NB4 (cell line): ENCODE measurements at regions not wholly inside any gene's neighbourhood (a gene's known extent, or its start where the extent isn't known, plus 50 kb on each side); places are given as distances from the start of the nearest gene placed in this dataset.

Experiments used
- DNase-seq: peaks from one replicate; pipeline ENCODE4 v3.0.0; 2010; ENCODE audit warnings: low read depth
- H3K4me3 ChIP-seq: one replicate; pipeline ENCODE4 v1.5.1; 2011; ENCODE audit warnings: mild to moderate bottlenecking, low read depth, low read length, moderate library complexity
- CTCF ChIP-seq: IDR thresholded peaks from one replicate; pipeline ENCODE4 v1.5.1; 2012; ENCODE audit warnings: low read depth, low read length
- MAX ChIP-seq: IDR thresholded peaks from 2 replicates; pipeline ENCODE4 v1.6.1; 2011; ENCODE audit warnings: low read depth, low read length
- MYC ChIP-seq: IDR thresholded peaks from 2 replicates; pipeline ENCODE4 v1.6.1; 2011; ENCODE audit warnings: low read depth, low read length
- POLR2A ChIP-seq: IDR thresholded peaks from 2 replicates; pipeline ENCODE4 v1.6.1; 2011; ENCODE audit warnings: mild to moderate bottlenecking; ENCODE audit not compliant: insufficient read length; ENCODE audit errors: extremely low read depth

- no peak for DNase-seq
- TF ChIP-seq POLR2A: no peak
- TF ChIP-seq MYC: no peak
- TF ChIP-seq CTCF: no peak
- TF ChIP-seq MAX: no peak
These were observed 89.7 kb downstream of the SALL1 start for GRCh38 chr16:51061328-51061727.

GRCh38 chr16:51057969-51058337, 93.1 kb downstream of the SALL1 start:
- no peak overlapping the region for H3K4me3 ChIP-seq
- TF ChIP-seq POLR2A (no peak), MAX (no peak), MYC (no peak), CTCF (no peak)
- no peak for DNase-seq

More at GRCh38 chr16:51061328-51061727, 89.7 kb downstream of the SALL1 start:
- no peak overlapping the region for H3K4me3 ChIP-seq

GRCh38 chr16:51057102-51057793, 93.8 kb downstream of the SALL1 start:
- TF ChIP-seq MYC (no peak), POLR2A (no peak), MAX (no peak), CTCF (no peak)
- no peak overlapping the region for H3K4me3 ChIP-seq
- no peak for DNase-seq

- no peak overlapping the region for H3K4me3 ChIP-seq
- DNase-seq: peak; percentile 22
- no peak for TF ChIP-seq MAX
- no peak for TF ChIP-seq POLR2A
- TF ChIP-seq CTCF: no peak
- TF ChIP-seq MYC: no peak
These were observed 94.7 kb downstream of the SALL1 start for GRCh38 chr16:51056331-51056730.

GRCh38 chr16:51055434-51055833, 95.6 kb downstream of the SALL1 start:
- TF ChIP-seq CTCF: no peak
- no peak for TF ChIP-seq POLR2A
- TF ChIP-seq MAX: no peak
- no peak for TF ChIP-seq MYC
- no peak overlapping the region for H3K4me3 ChIP-seq
- DNase-seq: peak; percentile 63
